ENCODE measurements at regions not wholly inside any gene's neighbourhood (a gene's known extent, or its start where the extent isn't known, plus 50 kb on each side); places are given as distances from the start of the nearest gene placed in this dataset.

DNA sequence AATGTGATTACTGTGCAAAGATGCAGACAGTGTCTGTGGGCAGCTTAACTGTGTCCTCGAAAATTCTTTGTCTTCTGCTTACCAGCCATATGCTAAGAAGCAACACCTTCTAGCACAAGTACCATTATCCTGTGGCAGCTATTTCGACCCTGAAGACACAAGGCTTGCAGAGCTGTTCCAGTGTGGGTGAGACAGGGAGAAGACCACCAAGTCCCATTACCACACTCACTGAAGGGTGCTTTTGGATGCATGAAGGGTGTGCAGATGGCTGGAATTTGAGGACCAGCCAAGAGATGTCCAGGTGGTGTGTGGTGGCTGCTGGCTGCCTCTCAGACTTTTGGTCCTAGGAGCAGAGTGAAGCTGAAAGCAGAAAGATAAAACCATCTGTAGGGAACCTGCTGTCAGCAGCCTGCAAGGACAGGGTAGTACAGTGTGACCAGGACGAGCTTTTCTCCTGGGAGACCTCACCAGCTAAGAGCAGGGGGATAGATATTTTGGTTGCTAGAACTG lies 161.8 kb downstream of the ICE1 start:
- H3K27ac Mint-ChIP-seq = no peak overlapping the region
- no peaks in the 10 kb centered on the region for H3K9me3 Mint-ChIP-seq
- no peak for TF ChIP-seq CTCF (conservative IDR thresholded peaks at IDR 0.05)
- no peaks in the 10 kb centered on the region for H3K36me3 Mint-ChIP-seq
- no peak overlapping the region for H3K4me3 Mint-ChIP-seq
- no peak for DNase-seq (ENCODE audit: extremely low spot score, unreplicated experiment)
- no peaks in the 10 kb centered on the region for H3K4me1 Mint-ChIP-seq (ENCODE audit: unreplicated experiment)
- peaks cover 4% of the 10 kb centered on the region for H3K27me3 Mint-ChIP-seq

GRCh38 chr5:5583832-5584231 lies 161.4 kb downstream of the ICE1 start:
- Mint-ChIP-seq H3K27me3 (peaks cover 4% of the 10 kb centered on the region), H3K9me3 (no peaks in the 10 kb centered on the region), H3K27ac (no peak overlapping the region), H3K4me1 (ENCODE audit: unreplicated experiment) (no peaks in the 10 kb centered on the region), H3K4me3 (no peak overlapping the region), H3K36me3 (no peaks in the 10 kb centered on the region)
- no peak for TF ChIP-seq CTCF (conservative IDR thresholded peaks at IDR 0.05)
- no peak for DNase-seq (ENCODE audit: extremely low spot score, unreplicated experiment)

DNA sequence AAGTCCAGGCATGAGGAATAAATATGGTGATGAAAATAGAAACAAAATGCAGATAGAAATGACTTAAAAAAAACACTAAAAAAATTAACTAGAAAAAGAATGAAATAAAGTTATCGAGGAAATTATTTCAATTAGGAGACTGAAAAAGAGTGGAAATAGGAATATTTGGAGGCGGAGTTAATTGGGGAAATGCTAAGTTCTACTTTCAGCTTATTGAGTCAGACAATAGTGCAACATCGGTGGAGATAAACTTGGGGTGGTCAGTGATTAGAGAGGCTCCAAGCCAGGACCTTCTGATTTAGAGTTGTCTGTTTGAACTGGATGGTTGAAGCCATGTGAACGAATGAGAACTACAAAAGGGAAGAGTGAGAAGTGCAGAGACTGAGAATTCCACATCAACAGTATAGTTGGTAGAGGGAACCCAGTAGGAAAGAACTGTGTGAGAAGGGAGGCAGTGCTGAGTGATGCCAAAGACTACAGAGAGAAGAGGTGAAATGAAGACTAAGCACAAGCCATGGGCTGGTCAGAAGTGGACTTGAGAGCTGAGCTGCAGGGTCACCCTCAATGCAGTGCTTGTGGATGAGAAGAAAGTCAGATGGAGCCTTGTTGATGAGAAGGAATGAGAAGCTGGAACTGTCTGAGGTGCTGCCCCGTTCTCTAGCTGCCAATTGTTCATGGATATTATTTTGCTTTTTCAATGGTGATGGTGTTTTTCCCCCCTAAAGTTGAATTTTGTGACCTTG lies 160.7 kb downstream of the ICE1 start:
- no peak for TF ChIP-seq CTCF (conservative IDR thresholded peaks at IDR 0.05)
- Mint-ChIP-seq H3K27ac (no peak overlapping the region), H3K9me3 (no peaks in the 10 kb centered on the region), H3K27me3 (peaks cover 4% of the 10 kb centered on the region), H3K4me3 (no peak overlapping the region), H3K36me3 (no peaks in the 10 kb centered on the region), H3K4me1 (ENCODE audit: unreplicated experiment) (no peaks in the 10 kb centered on the region)
- DNase-seq (ENCODE audit: extremely low spot score, unreplicated experiment) = no peak

DNA sequence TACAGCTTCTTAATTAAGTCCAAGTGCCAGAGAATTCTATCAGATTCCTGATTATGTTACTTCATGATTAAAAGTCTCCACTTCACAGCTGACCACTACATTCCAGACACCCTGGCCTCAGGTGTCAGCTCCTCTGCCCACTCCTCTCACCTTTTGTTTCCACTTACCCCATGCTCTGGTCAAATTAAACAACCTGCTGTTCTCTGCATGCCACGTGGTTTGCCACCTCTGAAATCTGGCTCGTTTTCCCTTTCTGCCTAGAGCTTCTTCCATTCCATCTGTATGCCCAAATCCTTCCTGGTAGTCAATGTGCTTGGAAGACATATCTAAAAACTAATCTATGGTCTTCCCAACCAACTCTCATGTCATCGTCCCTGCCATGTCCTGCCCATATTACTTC lies 158.6 kb downstream of the ICE1 start:
- no peak for DNase-seq (ENCODE audit: extremely low spot score, unreplicated experiment)
- no peak for TF ChIP-seq CTCF (conservative IDR thresholded peaks at IDR 0.05)
- H3K9me3 Mint-ChIP-seq = no peaks in the 10 kb centered on the region
- peaks cover 4% of the 10 kb centered on the region for H3K27me3 Mint-ChIP-seq
- H3K4me3 Mint-ChIP-seq = no peak overlapping the region
- H3K36me3 Mint-ChIP-seq = no peaks in the 10 kb centered on the region
- no peaks in the 10 kb centered on the region for H3K4me1 Mint-ChIP-seq (ENCODE audit: unreplicated experiment)
- no peak overlapping the region for H3K27ac Mint-ChIP-seq

DNA sequence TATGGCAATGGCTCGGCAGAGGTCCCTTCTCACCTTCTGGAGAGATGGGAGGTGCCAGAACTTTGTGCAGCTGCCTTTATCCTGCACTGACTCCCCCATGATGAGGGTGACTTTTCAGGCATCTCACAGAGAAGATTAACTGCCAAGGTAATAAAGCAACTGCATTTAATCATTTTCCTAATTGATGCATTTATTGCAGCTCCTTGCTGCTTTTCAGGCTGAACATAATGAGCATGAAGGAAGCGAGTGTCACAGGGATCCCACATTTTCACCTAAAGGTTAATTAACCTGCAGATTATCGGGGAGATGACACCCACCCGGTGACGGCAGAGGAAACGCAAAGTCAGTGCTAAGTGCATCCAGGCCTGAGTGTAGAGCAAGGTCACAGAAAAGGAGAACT lies 154.3 kb downstream of the ICE1 start:
- DNase-seq (ENCODE audit: extremely low spot score, unreplicated experiment) = no peak
- Mint-ChIP-seq H3K9me3 (no peaks in the 10 kb centered on the region), H3K27me3 (peaks cover 7% of the 10 kb centered on the region), H3K4me1 (ENCODE audit: unreplicated experiment) (peaks cover 11% of the 10 kb centered on the region), H3K4me3 (no peak overlapping the region), H3K27ac (no peak overlapping the region), H3K36me3 (no peaks in the 10 kb centered on the region)
- no peak for TF ChIP-seq CTCF (conservative IDR thresholded peaks at IDR 0.05)
